ENCODE measurements at regions not wholly inside any gene's neighbourhood (a gene's known extent, or its start where the extent isn't known, plus 50 kb on each side); places are given as distances from the start of the nearest gene placed in this dataset.
"Not testable (repeated sequence)": the region's sequence is repeated elsewhere in the genome, so short reads cannot be mapped to it uniquely, and the experiment has no call there.

- no peak for DNase-seq
Measured at GRCh38 chr12:22812531-22812930, 187.6 kb downstream of the ETNK1 start.

DNA sequence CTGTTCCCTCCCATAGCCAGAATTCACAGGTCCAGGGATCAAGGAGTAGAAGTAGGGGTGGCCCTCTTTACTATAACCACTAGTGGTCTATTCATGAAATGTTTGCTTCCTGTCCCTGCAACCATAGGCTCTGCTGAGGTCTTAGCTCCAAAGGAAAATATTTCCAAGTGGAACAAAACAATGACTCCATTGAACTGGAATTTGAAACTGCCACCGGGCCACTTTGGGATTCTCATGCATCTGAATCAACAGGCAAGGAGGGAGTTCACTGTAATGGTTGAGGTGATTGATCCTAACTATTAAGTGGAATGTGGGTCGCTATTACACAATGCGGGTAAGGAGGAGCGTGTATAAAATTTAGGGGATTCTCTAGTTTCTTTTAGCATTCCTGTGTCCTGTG lies 197.0 kb downstream of the ETNK1 start:
- DNase-seq: no peak

- no peak for DNase-seq
Measured at GRCh38 chr12:22826026-22826425, 201.1 kb downstream of the ETNK1 start.

GRCh38 chr12:22826446-22826981 lies 201.5 kb downstream of the ETNK1 start:
- not testable (repeated sequence) for DNase-seq

GRCh38 chr12:22828066-22828465 lies 203.1 kb downstream of the ETNK1 start:
- no peak for DNase-seq

GRCh38 chr12:22835431-22835830 lies 210.5 kb downstream of the ETNK1 start:
- no peak for DNase-seq

GRCh38 chr12:22850185-22850584 lies 225.2 kb downstream of the ETNK1 start:
- no peak for DNase-seq

DNA sequence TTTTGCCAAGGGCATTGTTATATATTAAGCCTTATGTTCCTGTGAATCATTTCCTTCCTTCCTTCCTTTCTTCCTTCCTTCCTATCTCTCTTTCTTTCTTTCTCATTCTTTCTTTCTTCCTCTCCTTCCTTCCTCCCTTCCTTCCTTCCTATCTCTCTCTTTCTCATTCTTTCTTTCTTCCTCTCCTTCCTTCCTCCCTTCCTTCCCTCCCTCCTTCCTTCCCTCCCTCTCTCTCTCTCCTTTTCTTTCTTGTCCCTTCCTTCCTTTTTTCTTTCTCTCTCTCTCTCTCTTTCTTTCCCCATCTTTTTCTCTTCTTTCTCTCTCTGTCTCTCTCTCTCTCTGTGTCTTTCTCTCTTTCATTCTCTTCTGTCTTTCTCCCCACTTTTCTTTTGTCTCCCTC lies 226.6 kb downstream of the ETNK1 start:
- DNase-seq: no peak

DNA sequence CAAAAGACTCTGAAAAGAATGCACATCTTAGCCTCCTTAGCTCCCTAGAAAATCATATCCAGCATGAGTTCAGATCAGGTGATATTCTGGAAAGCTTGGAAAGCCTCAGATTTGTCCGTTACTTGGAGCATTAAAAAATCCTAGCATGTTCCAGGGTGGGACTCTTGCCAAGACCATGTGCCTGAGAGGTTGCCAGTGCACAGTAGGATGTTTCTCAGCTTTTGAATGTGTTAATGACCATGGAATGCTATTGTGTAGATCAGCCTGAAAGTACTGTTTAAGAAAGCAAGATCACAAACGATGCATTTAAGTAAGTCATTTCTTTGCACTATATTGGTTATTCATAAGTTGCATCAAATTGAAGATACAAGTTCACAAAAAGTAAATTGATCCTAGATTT lies 230.5 kb downstream of the ETNK1 start:
- no peak for DNase-seq

GRCh38 chr12:22856178-22856577 lies 231.2 kb downstream of the ETNK1 start:
- peak; percentile 32 for DNase-seq

DNA sequence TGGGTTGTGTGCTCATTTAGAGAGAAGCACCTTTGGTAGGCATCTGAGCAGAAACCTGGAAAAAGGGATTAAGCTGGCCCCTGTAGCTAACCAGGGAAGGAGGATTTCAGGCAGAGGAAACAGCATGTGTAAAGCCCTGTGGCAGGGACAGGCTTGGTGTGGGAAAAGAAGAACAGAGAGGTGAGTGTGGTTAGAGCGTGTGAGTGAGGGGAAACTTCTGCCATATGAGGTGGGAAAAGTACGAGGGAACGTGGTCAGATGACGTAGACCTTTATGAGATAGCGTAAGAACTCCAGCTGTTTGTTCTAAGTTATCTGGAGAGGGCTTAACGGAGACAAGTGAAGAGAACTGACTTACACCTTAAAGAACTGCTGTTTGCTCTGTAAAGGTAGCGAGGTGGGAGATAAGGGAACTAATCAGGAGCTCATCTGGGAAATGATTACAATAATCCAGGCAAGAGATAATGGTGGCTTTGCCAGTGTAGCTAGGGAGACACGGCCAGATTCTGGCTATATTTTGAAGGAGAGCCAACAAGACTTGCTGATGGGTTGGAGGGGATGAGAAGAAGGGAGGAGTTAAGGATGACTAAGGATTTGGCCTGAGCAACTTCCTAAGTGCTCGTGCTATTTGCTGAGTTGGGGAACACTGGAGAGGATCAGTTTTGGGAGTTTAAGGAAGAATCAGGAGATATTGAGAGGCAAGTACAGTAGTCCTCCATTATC lies 234.0 kb downstream of the ETNK1 start:
- no peak for DNase-seq

- DNase-seq: no peak
Measured at GRCh38 chr12:22860926-22861325, 236.0 kb downstream of the ETNK1 start.

DNA sequence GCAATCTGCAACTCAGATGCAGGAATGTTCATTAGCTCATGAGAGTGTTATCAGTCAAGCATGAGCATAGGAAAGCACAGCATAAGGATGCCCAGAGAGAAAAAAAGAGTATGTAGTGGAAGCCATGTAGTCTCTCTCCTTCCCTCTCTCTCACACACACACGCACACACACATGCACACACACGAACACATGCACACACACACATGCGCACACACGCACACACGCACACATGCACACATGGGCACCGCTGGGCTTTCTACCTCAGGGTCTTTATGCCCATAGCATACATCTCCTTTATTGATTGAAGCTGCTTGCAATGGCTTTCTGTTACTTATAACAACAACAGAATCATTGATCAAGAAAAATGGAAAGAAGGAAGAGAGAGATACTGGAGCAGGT lies 240.9 kb downstream of the ETNK1 start:
- DNase-seq: no peak

- DNase-seq: no peak
Measured at GRCh38 chr12:22866406-22866805, 241.4 kb downstream of the ETNK1 start.

GRCh38 chr12:22874151-22874550 lies 249.2 kb downstream of the ETNK1 start:
- DNase-seq: no peak

DNA sequence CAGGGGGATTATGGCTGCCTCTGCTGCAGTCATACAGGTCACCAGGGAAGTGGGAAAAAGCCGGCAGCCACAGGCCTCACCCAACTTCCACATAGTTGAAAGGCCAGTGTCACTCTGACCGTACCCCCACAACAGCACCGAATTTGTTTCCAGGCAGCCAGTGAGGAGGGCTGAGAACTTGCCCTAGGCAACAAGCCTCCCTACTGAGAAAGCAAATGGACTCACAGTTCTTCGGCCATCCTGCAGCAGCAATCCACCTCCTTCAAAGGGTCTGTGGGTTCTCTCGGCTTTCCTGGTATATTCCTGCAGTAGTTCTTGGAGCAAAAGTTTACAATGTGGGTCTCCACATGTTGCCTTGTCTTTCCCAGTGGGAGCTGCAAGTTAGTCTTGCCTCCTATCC lies 251.3 kb downstream of the ETNK1 start:
- no peak for DNase-seq

DNA sequence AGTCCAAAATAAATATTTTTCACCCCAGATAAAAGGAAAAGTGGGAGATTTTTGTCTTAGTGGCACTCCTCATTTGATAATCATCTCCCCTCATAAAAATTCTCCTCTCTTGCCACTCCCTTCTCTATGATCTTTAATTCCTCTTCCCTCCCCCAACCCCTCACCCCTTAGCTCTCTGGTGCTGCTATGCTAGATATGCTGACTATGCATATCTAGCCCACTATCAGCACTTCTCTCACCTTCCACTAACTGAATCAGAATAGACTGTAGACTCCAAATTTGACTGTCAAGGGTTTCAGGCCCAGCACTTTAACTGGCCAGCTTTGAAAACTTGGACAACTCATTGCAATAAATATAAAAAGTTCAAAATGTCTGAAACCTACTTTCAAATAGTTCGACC lies 254.2 kb downstream of the ETNK1 start:
- DNase-seq: no peak

DNA sequence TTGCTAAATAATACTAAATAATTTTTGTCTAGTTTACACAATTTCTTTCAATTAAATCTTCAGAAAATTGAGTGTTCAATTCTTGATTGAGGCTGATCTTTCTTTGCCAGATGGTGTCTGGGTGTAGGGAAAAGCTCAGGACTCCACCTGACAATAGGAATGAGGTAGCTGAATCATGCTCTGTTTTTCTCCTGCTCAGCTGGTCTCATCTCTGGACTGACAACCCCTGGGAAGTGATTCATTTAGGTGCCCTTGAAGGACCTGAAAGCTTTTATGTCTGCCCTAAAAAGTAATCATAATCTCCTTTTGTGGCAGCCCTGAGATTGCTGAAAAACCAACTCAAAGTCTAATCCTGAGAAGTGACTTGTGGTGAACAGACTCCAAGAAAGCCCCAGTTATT lies 255.4 kb downstream of the ETNK1 start:
- DNase-seq: no peak

- no peak for DNase-seq
Measured at GRCh38 chr12:22880807-22881206, 255.8 kb downstream of the ETNK1 start.

DNA sequence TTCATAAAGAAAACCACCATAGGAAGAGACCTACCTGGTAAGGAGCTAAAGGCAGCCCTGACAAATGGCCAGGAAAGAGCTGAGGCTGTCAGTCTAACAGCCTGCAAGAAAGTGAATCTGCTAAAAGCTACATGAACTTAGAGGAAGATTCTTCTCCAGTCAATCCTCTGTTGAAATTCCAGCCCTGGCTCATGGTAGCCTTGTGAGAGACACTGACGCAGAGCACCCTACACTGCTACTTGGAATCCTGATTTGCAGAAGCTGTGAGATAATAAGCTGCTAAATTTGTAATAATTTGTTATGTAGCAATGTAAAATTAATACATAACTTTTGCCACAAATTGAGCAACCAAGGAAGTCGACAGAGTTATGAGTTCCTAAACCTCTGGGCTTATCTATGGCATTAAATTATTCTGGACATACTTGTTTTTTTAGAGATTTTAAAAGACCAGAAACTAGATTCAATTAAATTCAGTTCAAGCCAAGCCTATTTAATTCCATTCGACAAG lies 257.0 kb downstream of the ETNK1 start:
- no peak for DNase-seq

GRCh38 chr12:22882559-22882958 lies 257.6 kb downstream of the ETNK1 start:
- DNase-seq: no peak

DNA sequence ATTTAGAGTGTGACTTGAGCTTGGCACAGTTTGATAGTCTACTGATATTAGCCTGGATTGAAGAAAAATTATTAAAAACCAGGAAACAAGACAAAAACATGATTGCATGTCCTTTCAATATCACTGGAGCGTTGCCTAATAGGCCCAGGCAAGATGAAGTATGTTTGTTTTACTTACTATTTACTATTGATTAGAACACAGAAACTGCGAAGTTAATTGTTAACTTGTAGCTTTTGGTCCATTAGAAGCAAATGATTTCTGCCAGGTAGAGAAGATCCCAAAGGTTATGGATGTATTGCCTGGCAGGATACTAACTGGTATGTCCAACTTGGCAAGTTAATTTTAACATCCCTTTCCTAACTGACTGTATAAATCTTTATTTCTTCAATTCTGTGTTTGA lies 268.9 kb downstream of the ETNK1 start:
- no peak for DNase-seq

DNA sequence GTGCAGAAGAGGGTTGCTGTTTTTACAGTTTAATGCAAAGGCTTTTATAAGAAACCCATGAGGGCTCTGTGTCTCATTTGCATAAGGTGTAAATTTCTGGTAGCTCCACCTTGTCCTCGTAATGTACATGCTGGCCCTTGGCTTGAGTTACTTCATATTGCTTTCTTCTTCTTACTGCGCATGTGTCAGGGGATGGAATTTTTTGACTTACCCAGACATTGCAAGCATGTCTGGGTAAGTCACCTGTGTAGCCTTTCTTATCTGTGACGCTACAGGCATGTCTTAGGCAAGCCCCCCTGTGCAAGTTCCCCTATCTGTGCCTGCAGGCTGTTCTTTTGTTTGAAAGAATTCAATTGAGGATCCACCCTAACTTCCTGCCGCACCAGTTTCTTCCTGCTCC lies 274.2 kb downstream of the ETNK1 start:
- no peak for DNase-seq

DNA sequence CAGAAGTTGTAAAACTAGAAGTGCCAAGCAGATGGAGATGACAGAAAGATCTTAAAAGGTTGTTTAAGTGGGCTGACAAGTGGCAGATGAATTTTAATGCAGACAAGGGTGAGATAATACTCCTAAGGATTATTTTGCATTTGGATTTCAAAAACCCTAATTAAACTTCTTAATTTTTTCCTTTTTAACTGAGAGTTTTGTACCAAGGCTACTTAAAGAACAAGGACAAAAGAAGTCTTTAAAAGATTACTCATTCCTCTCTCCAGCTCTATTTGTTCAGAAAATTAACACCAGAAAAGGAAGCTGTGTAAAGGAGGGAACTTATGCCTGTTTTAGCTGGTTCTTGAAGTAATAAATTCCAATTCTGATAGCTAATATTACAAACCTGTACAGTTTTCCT lies 275.4 kb downstream of the ETNK1 start:
- DNase-seq: no peak

DNA sequence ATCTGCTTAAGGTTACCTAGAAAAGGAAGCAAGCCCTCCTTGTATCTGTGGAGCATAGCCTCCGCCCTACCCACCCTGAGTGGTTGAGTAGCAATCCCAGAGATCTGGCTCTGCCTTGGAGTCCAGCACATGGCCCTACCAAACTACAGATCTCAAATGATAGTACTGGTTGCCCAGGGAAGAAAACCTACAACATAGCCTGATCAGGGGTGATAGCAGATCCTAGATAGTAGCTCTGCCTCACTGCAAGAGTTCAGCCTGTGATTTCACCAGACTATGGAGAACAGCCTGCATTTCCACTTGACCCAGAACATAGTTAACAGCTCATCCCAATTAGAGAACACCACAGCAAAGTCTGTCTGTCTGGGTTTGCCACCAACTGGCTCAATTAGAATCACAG lies 279.5 kb downstream of the ETNK1 start:
- no peak for DNase-seq

Measured in NCI-H146 (cell line).